Hepatocyte (in vitro differentiated cells): ENCODE measurements at regions not wholly inside any gene's neighbourhood (a gene's known extent, or its start where the extent isn't known, plus 50 kb on each side); places are given as distances from the start of the nearest gene placed in this dataset.
"Not testable (repeated sequence)": the region's sequence is repeated elsewhere in the genome, so short reads cannot be mapped to it uniquely, and the experiment has no call there.

ENCODE experiments used
- DNase-seq: peaks from one replicate; pipeline ENCODE4 v3.0.0-alpha.2; 2016; ENCODE audit warnings: low spot score
- H2AFZ ChIP-seq: fragments of 200-600 bp; sonication (generic); 2 replicates; pipeline ENCODE4 v1.6.0; 2016; ENCODE audit warnings: antibody characterized with exemption, mild to moderate bottlenecking
- H3K27ac ChIP-seq: fragments of 200-600 bp; sonication (generic); 2 replicates; pipeline ENCODE4 v1.5.1; 2016; ENCODE audit warnings: mild to moderate bottlenecking
- H3K27me3 ChIP-seq: fragments of 200-600 bp; sonication (generic); 2 replicates; pipeline ENCODE4 v1.6.1; 2016
- H3K36me3 ChIP-seq: fragments of 200-600 bp; sonication (generic); replicated peaks from 2 replicates; pipeline ENCODE4 v1.5.1; 2016; ENCODE audit warnings: low read depth; ENCODE audit not compliant: insufficient read depth
- H3K4me1 ChIP-seq: fragments of 200-600 bp; sonication (generic); 2 replicates; pipeline ENCODE4 v1.5.1; 2016; ENCODE audit warnings: mild to moderate bottlenecking, moderate library complexity; ENCODE audit not compliant: insufficient read depth
- H3K4me2 ChIP-seq: fragments of 200-600 bp; sonication (generic); 2 replicates; pipeline ENCODE4 v1.6.0; 2016
- H3K4me3 ChIP-seq: fragments of 200-600 bp; sonication (generic); 2 replicates; pipeline ENCODE4 v1.5.1; 2016; ENCODE audit warnings: mild to moderate bottlenecking
- H3K79me2 ChIP-seq: fragments of 200-600 bp; sonication (generic); 2 replicates; pipeline ENCODE4 v1.6.0; 2017; ENCODE audit warnings: mild to moderate bottlenecking
- H3K9me2 ChIP-seq: fragments of 200-600 bp; sonication (generic); replicated peaks from 2 replicates; pipeline ENCODE4 v1.6.0; 2017; ENCODE audit warnings: mild to moderate bottlenecking; ENCODE audit not compliant: insufficient read depth
- H3K9me3 ChIP-seq: fragments of 200-600 bp; sonication (generic); 2 replicates; pipeline ENCODE4 v1.5.1; 2016; ENCODE audit warnings: low read depth, mild to moderate bottlenecking
- H4K20me1 ChIP-seq: fragments of 200-600 bp; sonication (generic); 2 replicates; pipeline ENCODE4 v1.6.0; 2016; ENCODE audit warnings: mild to moderate bottlenecking; ENCODE audit not compliant: insufficient read depth, poor library complexity, severe bottlenecking
- CTCF ChIP-seq: fragments of 200-600 bp; sonication (generic); IDR thresholded peaks from 2 replicates; pipeline ENCODE4 v1.5.1; 2016; ENCODE audit warnings: antibody characterized with exemption, mild to moderate bottlenecking; ENCODE audit not compliant: poor library complexity
- EZH2 ChIP-seq: fragments of 200-600 bp; sonication (generic); IDR thresholded peaks from 2 replicates; pipeline ENCODE4 v1.6.1; 2016; ENCODE audit warnings: antibody characterized with exemption, mild to moderate bottlenecking, borderline replicate concordance
- EZH2phosphoT487 ChIP-seq: fragments of 200-600 bp; sonication (generic); IDR thresholded peaks from one replicate; pipeline ENCODE4 v1.6.1; 2018; ENCODE audit warnings: antibody characterized with exemption, mild to moderate bottlenecking, low read depth, moderate library complexity; ENCODE audit not compliant: unreplicated experiment, severe bottlenecking
- WGBS: methylation state at CpG from one replicate; pipeline ENCODE4 v1.1.6; 2016; ENCODE audit warnings: low lambda C conversion rate; ENCODE audit errors: missing lambda C conversion rate; 5-methylcytosine and 5-hydroxymethylcytosine counted together

- TF ChIP-seq EZH2 (no peak), CTCF (no peak), EZH2phosphoT487 (no peak)
- Histone ChIP-seq H3K9me2 (no peaks in the 10 kb centered on the region), H2AFZ (no peak overlapping the region), H4K20me1 (no peaks in the 10 kb centered on the region), H3K4me2 (no peak overlapping the region), H3K27me3 (no peaks in the 10 kb centered on the region), H3K79me2 (no peaks in the 10 kb centered on the region), H3K27ac (no peak overlapping the region), H3K4me1 (no peaks in the 10 kb centered on the region), H3K4me3 (no peak overlapping the region), H3K36me3 (no peaks in the 10 kb centered on the region), H3K9me3 (no peaks in the 10 kb centered on the region)
- DNase-seq = no peak
These were observed 118.7 kb upstream of the TSPAN8 start for GRCh38 chr12:71276541-71276940.

GRCh38 chr12:71270794-71271193 lies 113.0 kb upstream of the TSPAN8 start:
- WGBS = 92% methylated on average over 2 of the region's 2 CpGs
- DNase-seq, H3K9me3 ChIP-seq, H3K79me2 ChIP-seq, H3K27ac ChIP-seq, H3K4me3 ChIP-seq, H3K36me3 ChIP-seq, H3K4me1 ChIP-seq, H4K20me1 ChIP-seq, H3K9me2 ChIP-seq, H3K27me3 ChIP-seq, H3K4me2 ChIP-seq, H2AFZ ChIP-seq: not testable (repeated sequence)

GRCh38 chr12:71270057-71270456 lies 112.3 kb upstream of the TSPAN8 start:
- Histone ChIP-seq H3K79me2 (no peaks in the 10 kb centered on the region), H3K4me2 (no peak overlapping the region), H3K27ac (no peak overlapping the region), H4K20me1 (no peaks in the 10 kb centered on the region), H3K9me3 (no peaks in the 10 kb centered on the region), H3K4me3 (no peak overlapping the region), H3K4me1 (no peaks in the 10 kb centered on the region), H3K9me2 (no peaks in the 10 kb centered on the region), H3K36me3 (no peaks in the 10 kb centered on the region), H3K27me3 (no peaks in the 10 kb centered on the region), H2AFZ (no peak overlapping the region)
- no peak for DNase-seq
- WGBS = 90% methylated on average over 5 of the region's 5 CpGs
- no peak for TF ChIP-seq EZH2
- TF ChIP-seq EZH2phosphoT487 = no peak
- no peak for TF ChIP-seq CTCF

GRCh38 chr12:71269281-71269598 lies 111.4 kb upstream of the TSPAN8 start:
- Histone ChIP-seq H3K79me2 (no peaks in the 10 kb centered on the region), H4K20me1 (no peaks in the 10 kb centered on the region)
- WGBS = 65% methylated on average over 2 of the region's 2 CpGs

More at GRCh38 chr12:71269281-71269598, 111.4 kb upstream of the TSPAN8 start:
- Histone ChIP-seq H3K27me3 (no peaks in the 10 kb centered on the region), H3K9me3 (no peaks in the 10 kb centered on the region), H3K4me2 (no peak overlapping the region), H3K4me3 (no peak overlapping the region), H2AFZ (no peak overlapping the region), H3K36me3 (no peaks in the 10 kb centered on the region), H3K27ac (no peak overlapping the region), H3K4me1 (no peaks in the 10 kb centered on the region), H3K9me2 (no peaks in the 10 kb centered on the region)
- no peak for DNase-seq
- TF ChIP-seq EZH2phosphoT487 (no peak), EZH2 (no peak), CTCF (no peak)
